Peyer's patch (tissue), 4 donors: ENCODE measurements at regions not wholly inside any gene's neighbourhood (a gene's known extent, or its start where the extent isn't known, plus 50 kb on each side); places are given as distances from the start of the nearest gene placed in this dataset.
"Not testable (repeated sequence)": the region's sequence is repeated elsewhere in the genome, so short reads cannot be mapped to it uniquely, and the experiment has no call there.

ENCODE experiments used
- POLR2A ChIP-seq, 2 donors: fragments of 450-650 bp; IDR thresholded peaks; one replicate each; pipeline ENCODE4 v1.5.1; 2017; ENCODE audit warnings: antibody characterized with exemption in 2 of 2, mild to moderate bottlenecking in 2 of 2, moderate library complexity in 2 of 2
- TF ChIP-seq, protein P1 (sequence below), 6 experiments: fragments of 450-650 bp in 4 of 6; fragments of 200-600 bp in 2 of 6; sonication (generic) in 1 of 6; IDR thresholded peaks; one replicate each; pipeline ENCODE4 v1.5.1; 2017 to 2019; ENCODE audit warnings: antibody characterized with exemption in 6 of 6, mild to moderate bottlenecking in 3 of 6, moderate library complexity in 1 of 6

DNA sequence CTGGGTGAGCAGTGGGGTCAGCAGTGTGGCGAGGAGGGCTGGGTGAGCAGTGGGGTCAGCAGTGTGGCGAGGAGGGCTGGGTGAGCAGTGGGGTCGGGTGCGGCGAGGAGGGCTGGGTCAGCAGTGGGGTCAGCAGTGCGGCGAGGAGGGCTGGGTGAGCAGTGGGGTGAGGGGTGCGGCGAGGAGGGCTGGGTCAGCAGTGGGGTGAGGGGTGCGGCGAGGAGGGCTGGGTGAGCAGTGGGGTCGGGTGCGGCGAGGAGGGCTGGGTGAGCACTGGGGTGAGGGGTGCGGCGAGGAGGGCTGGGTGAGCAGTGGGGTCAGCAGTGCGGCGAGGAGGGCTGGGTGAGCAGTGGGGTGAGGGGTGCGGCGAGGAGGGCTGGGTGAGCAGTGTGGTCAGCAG lies 93.2 kb downstream of the METRNL start:
- TF ChIP-seq POLR2A (IDR thresholded peaks at IDR 0.05): not testable (repeated sequence)
- TF ChIP-seq, protein P1, sequence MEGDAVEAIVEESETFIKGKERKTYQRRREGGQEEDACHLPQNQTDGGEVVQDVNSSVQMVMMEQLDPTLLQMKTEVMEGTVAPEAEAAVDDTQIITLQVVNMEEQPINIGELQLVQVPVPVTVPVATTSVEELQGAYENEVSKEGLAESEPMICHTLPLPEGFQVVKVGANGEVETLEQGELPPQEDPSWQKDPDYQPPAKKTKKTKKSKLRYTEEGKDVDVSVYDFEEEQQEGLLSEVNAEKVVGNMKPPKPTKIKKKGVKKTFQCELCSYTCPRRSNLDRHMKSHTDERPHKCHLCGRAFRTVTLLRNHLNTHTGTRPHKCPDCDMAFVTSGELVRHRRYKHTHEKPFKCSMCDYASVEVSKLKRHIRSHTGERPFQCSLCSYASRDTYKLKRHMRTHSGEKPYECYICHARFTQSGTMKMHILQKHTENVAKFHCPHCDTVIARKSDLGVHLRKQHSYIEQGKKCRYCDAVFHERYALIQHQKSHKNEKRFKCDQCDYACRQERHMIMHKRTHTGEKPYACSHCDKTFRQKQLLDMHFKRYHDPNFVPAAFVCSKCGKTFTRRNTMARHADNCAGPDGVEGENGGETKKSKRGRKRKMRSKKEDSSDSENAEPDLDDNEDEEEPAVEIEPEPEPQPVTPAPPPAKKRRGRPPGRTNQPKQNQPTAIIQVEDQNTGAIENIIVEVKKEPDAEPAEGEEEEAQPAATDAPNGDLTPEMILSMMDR (IDR thresholded peaks at IDR 0.05): not testable (repeated sequence)
